Stomach (tissue), 4 donors: ENCODE measurements at regions not wholly inside any gene's neighbourhood (a gene's known extent, or its start where the extent isn't known, plus 50 kb on each side); places are given as distances from the start of the nearest gene placed in this dataset.

Experiments
- POLR2A ChIP-seq, 4 donors: fragments of 450-650 bp; IDR thresholded peaks; one replicate each; pipeline ENCODE4 v1.6.1; 2016; ENCODE audit warnings: antibody characterized with exemption in 4 of 4, control low read depth in 2 of 4, mild to moderate bottlenecking in 1 of 4, moderate library complexity in 1 of 4
- TF ChIP-seq, protein P1 (sequence below), 7 experiments: fragments of 450-650 bp in 4 of 7; fragments of 200-600 bp in 3 of 7; sonication (generic) in 3 of 7; IDR thresholded peaks; one replicate each; pipeline ENCODE4 v1.5.1; 2016 to 2019; ENCODE audit warnings: antibody characterized with exemption in 7 of 7, control low read depth in 2 of 7, mild to moderate bottlenecking in 1 of 7

DNA sequence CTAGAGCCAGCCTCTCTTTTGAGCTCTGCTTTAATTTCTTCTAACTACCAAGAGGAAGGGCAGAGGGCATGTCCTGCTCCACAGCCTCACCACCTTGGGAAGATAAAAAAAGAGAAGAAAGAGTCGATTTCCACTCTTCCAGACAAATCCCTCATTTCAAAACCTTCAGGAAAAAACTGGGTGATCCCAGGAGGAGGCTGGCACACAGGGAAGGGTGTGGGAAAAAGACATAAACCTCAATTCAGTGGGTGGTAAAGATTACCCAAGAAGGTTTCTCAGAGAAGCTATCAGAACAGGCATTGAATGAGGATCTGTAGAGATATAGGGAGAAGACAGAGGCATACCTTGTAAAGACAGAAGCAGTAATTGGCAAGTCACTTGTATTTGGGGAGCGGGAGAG lies 79.9 kb upstream of the CRHR1 start:
- TF ChIP-seq POLR2A (IDR thresholded peaks at IDR 0.05), result no peak
- TF ChIP-seq, protein P1, sequence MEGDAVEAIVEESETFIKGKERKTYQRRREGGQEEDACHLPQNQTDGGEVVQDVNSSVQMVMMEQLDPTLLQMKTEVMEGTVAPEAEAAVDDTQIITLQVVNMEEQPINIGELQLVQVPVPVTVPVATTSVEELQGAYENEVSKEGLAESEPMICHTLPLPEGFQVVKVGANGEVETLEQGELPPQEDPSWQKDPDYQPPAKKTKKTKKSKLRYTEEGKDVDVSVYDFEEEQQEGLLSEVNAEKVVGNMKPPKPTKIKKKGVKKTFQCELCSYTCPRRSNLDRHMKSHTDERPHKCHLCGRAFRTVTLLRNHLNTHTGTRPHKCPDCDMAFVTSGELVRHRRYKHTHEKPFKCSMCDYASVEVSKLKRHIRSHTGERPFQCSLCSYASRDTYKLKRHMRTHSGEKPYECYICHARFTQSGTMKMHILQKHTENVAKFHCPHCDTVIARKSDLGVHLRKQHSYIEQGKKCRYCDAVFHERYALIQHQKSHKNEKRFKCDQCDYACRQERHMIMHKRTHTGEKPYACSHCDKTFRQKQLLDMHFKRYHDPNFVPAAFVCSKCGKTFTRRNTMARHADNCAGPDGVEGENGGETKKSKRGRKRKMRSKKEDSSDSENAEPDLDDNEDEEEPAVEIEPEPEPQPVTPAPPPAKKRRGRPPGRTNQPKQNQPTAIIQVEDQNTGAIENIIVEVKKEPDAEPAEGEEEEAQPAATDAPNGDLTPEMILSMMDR (IDR thresholded peaks at IDR 0.05), result no peak
